ENCODE measurements at regions not wholly inside any gene's neighbourhood (a gene's known extent, or its start where the extent isn't known, plus 50 kb on each side); places are given as distances from the start of the nearest gene placed in this dataset.

- TF ChIP-seq ZBTB7A (IDR thresholded peaks at IDR 0.05; ENCODE audit: low read depth): no peak
- TF ChIP-seq FOXM1 (IDR thresholded peaks at IDR 0.05; ENCODE audit: borderline replicate concordance, low read depth): no peak
- TF ChIP-seq TAF1 (IDR thresholded peaks at IDR 0.05; ENCODE audit: low read depth): no peak
- TF ChIP-seq NFIC (IDR thresholded peaks at IDR 0.05): no peak
- no peak for TF ChIP-seq CREB1 (IDR thresholded peaks at IDR 0.05; ENCODE audit: low read depth)
- no peak for TF ChIP-seq EGR1 (IDR thresholded peaks at IDR 0.05)
- no peak for TF ChIP-seq REST (IDR thresholded peaks at IDR 0.05; ENCODE audit: low read depth)
- TF ChIP-seq EP300 (IDR thresholded peaks at IDR 0.05; ENCODE audit: borderline replicate concordance): no peak
- TF ChIP-seq CEBPB (IDR thresholded peaks at IDR 0.05): no peak
- no peak for TF ChIP-seq RAD21 (IDR thresholded peaks at IDR 0.05; ENCODE audit: low read depth)
Observed at GRCh38 chr1:82646888-82647287, 846.2 kb downstream of the ADGRL2 start.

Measured in Ishikawa (cell line).